ENCODE measurements at regions not wholly inside any gene's neighbourhood (a gene's known extent, or its start where the extent isn't known, plus 50 kb on each side); places are given as distances from the start of the nearest gene placed in this dataset.

- DNase-seq = no peak
Observed at GRCh38 chr17:77809814-77810213, 148.7 kb upstream of the TNRC6C start.

- DNase-seq = no peak
Observed at GRCh38 chr17:77810536-77810935, 148.0 kb upstream of the TNRC6C start.

GRCh38 chr17:77811521-77811920 lies 147.0 kb upstream of the TNRC6C start:
- no peak for DNase-seq

- DNase-seq = no peak
Observed at GRCh38 chr17:77814091-77814772, 144.3 kb upstream of the TNRC6C start.

GRCh38 chr17:77815127-77815905 lies 143.2 kb upstream of the TNRC6C start:
- no peak for DNase-seq

GRCh38 chr17:77817953-77818352 lies 140.6 kb upstream of the TNRC6C start:
- no peak for DNase-seq

GRCh38 chr17:77819497-77819896 lies 139.0 kb upstream of the TNRC6C start:
- no peak for DNase-seq

- DNase-seq = no peak
Observed at GRCh38 chr17:77821114-77821513, 137.4 kb upstream of the TNRC6C start.

GRCh38 chr17:77822302-77823030 lies 136.0 kb upstream of the TNRC6C start:
- no peak for DNase-seq

- no peak for DNase-seq
Observed at GRCh38 chr17:77824102-77824779, 134.3 kb upstream of the TNRC6C start.

- DNase-seq = no peak
Observed at GRCh38 chr17:77824780-77825280, 133.7 kb upstream of the TNRC6C start.

GRCh38 chr17:77825621-77826020 lies 132.9 kb upstream of the TNRC6C start:
- DNase-seq = no peak

- no peak for DNase-seq
Observed at GRCh38 chr17:77826132-77826873, 132.2 kb upstream of the TNRC6C start.

GRCh38 chr17:77827039-77827438 lies 131.5 kb upstream of the TNRC6C start:
- DNase-seq = no peak

- no peak for DNase-seq
Observed at GRCh38 chr17:77827511-77827910, 131.0 kb upstream of the TNRC6C start.

GRCh38 chr17:77828749-77829539 lies 129.6 kb upstream of the TNRC6C start:
- DNase-seq = no peak

GRCh38 chr17:77829843-77830799 lies 128.4 kb upstream of the TNRC6C start:
- DNase-seq = peak in 1 of 2 donors; percentile 6

GRCh38 chr17:77830816-77831473 lies 127.6 kb upstream of the TNRC6C start:
- DNase-seq = no peak

GRCh38 chr17:77831474-77832179 lies 126.9 kb upstream of the TNRC6C start:
- DNase-seq = no peak

Measured in bone marrow (tissue), 2 donors.